DND-41 (cell line): ENCODE measurements at regions not wholly inside any gene's neighbourhood (a gene's known extent, or its start where the extent isn't known, plus 50 kb on each side); places are given as distances from the start of the nearest gene placed in this dataset.

Source experiments
- ATAC-seq: fragments of 200-7000 bp; cut with Tn5 transposase; 3 replicates; pipeline ENCODE4 v1.9.1; 2021; ENCODE audit warnings: low read depth; ENCODE audit not compliant: insufficient read depth
- DNase-seq: peaks from one replicate; pipeline ENCODE4 v3.0.0-alpha.2; 2020
- H2AFZ ChIP-seq: 2 replicates; pipeline ENCODE4 v1.6.0; 2012; ENCODE audit warnings: low read depth, low read length
- H3K27ac ChIP-seq: 2 replicates; pipeline ENCODE4 v1.5.1; 2012; ENCODE audit warnings: low read length, inconsistent platforms
- H3K27me3 ChIP-seq: fragments of 200-600 bp; sonication (generic); 2 replicates; pipeline ENCODE4 v1.6.0; 2012; ENCODE audit warnings: low read length, mild to moderate bottlenecking, inconsistent platforms; ENCODE audit not compliant: insufficient read depth, poor library complexity
- H3K36me3 ChIP-seq: 2 replicates; pipeline ENCODE4 v1.5.1; 2012; ENCODE audit warnings: low read length, inconsistent platforms; ENCODE audit not compliant: insufficient read depth
- H3K4me1 ChIP-seq: 2 replicates; pipeline ENCODE4 v1.5.1; 2012; ENCODE audit warnings: mild to moderate bottlenecking, low read length; ENCODE audit not compliant: insufficient read depth
- H3K4me2 ChIP-seq: 2 replicates; pipeline ENCODE4 v1.6.0; 2012; ENCODE audit warnings: mild to moderate bottlenecking, moderate library complexity, low read length, inconsistent platforms; ENCODE audit not compliant: insufficient read depth
- H3K4me3 ChIP-seq, 2 experiments: fragments of 200-600 bp in 1 of 2; shearing (Covaris generic) in 1 of 2; 2 replicates each; pipeline ENCODE4 v1.5.1; 2012 to 2016; ENCODE audit warnings: inconsistent platforms in 2 of 2, low read length in 2 of 2, mild to moderate bottlenecking in 2 of 2, low read depth in 1 of 2, moderate library complexity in 1 of 2
- H3K79me2 ChIP-seq: 2 replicates; pipeline ENCODE4 v1.6.0; 2012; ENCODE audit warnings: low read length, inconsistent platforms; ENCODE audit not compliant: insufficient read depth
- H3K9ac ChIP-seq: 2 replicates; pipeline ENCODE4 v1.6.0; 2012; ENCODE audit warnings: low read depth, mild to moderate bottlenecking, inconsistent platforms, low read length, moderate library complexity
- H3K9me3 ChIP-seq: 2 replicates; pipeline ENCODE4 v1.5.1; 2012; ENCODE audit warnings: low read length, moderate library complexity, mild to moderate bottlenecking, inconsistent platforms; ENCODE audit not compliant: insufficient read depth, severe bottlenecking
- H4K20me1 ChIP-seq: 2 replicates; pipeline ENCODE4 v1.6.0; 2012; ENCODE audit warnings: low read length; ENCODE audit not compliant: insufficient read depth
- EZH2 ChIP-seq: IDR thresholded peaks from 3 replicates; pipeline ENCODE4 v1.6.1; 2012; ENCODE audit warnings: borderline replicate concordance, low read depth, mild to moderate bottlenecking, moderate library complexity, low read length, inconsistent platforms; ENCODE audit not compliant: severe bottlenecking
- TF ChIP-seq, protein P1 (sequence below): IDR thresholded peaks from 2 replicates; pipeline ENCODE4 v1.5.1; 2012; ENCODE audit warnings: borderline replicate concordance, low read length, moderate library complexity, mild to moderate bottlenecking; ENCODE audit not compliant: poor library complexity, severe bottlenecking; ENCODE audit errors: extremely low read depth

DNA sequence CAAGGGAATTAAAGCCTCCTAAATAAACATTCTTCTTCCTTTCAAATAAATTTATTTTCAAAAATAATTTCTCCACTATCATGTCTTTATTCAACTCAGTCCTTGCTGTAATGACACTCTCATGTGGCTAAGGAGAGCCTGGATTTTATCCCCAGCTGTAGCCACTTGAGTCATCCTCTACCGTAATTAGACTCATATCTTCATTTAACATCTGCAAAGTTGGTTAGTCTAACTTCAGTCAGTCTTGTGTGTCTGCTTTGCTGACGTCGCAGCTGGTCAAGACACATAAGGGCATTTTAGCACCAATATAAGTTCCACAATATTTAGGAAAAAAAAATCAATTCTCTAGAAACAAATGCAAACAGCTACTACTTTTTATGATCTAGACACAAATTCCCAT is 776.4 kb upstream of the ATXN8OS start:
- H3K9me3 ChIP-seq, result no peaks in the 10 kb centered on the region
- H3K79me2 ChIP-seq, result no peaks in the 10 kb centered on the region
- no peak overlapping the region for H3K9ac ChIP-seq
- DNase-seq, result no peak
- H3K36me3 ChIP-seq, result no peaks in the 10 kb centered on the region
- no peaks in the 10 kb centered on the region for H3K27me3 ChIP-seq
- no peaks in the 10 kb centered on the region for H4K20me1 ChIP-seq
- no peaks in the 10 kb centered on the region for H3K4me1 ChIP-seq
- H3K4me2 ChIP-seq, result no peak overlapping the region
- H2AFZ ChIP-seq, result no peak overlapping the region
- H3K27ac ChIP-seq, result no peak overlapping the region
- TF ChIP-seq, protein P1, sequence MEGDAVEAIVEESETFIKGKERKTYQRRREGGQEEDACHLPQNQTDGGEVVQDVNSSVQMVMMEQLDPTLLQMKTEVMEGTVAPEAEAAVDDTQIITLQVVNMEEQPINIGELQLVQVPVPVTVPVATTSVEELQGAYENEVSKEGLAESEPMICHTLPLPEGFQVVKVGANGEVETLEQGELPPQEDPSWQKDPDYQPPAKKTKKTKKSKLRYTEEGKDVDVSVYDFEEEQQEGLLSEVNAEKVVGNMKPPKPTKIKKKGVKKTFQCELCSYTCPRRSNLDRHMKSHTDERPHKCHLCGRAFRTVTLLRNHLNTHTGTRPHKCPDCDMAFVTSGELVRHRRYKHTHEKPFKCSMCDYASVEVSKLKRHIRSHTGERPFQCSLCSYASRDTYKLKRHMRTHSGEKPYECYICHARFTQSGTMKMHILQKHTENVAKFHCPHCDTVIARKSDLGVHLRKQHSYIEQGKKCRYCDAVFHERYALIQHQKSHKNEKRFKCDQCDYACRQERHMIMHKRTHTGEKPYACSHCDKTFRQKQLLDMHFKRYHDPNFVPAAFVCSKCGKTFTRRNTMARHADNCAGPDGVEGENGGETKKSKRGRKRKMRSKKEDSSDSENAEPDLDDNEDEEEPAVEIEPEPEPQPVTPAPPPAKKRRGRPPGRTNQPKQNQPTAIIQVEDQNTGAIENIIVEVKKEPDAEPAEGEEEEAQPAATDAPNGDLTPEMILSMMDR, result no peak
- no peak for TF ChIP-seq EZH2
- no peak for ATAC-seq
- H3K4me3 ChIP-seq, result no peak overlapping the region

DNA sequence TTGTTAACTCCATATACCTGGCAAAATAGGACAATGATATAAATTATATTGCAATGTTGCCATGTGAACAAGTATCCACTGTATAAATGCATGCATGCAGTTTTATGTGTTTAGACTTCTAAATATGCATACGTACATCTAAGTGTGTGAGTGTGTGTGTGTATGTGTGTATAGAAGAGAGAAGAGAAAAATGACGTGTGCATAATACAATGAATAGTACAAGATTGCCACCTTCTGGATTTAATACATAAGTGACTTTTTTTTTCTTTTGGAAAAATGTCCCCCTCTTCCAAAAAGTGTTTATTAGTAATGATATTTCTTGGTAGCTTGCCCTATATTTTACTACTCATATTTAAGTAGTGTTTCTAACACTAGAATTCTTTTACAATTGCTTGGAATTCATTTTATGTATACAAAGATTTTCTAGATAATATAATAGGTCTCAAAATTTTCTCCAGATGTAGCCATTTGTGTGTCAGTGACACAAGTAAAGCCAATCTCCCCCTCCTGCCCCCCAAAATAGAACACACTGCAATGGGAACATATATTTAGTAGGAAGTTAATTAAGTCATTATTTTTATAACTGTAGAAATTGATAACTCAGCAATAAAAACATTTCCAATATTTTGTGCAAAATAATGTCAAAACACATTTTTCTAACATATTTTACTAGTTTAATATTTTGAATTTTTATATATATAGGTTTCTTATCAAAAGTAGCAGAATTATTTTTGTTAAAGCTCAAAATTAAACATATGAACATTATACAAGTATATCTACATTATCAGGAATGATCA is 783.3 kb upstream of the ATXN8OS start:
- Histone ChIP-seq H2AFZ (no peak overlapping the region), H3K4me1 (no peaks in the 10 kb centered on the region), H3K9me3 (no peaks in the 10 kb centered on the region), H4K20me1 (no peaks in the 10 kb centered on the region), H3K27ac (no peak overlapping the region), H3K79me2 (no peaks in the 10 kb centered on the region), H3K9ac (no peak overlapping the region), H3K36me3 (no peaks in the 10 kb centered on the region), H3K27me3 (no peaks in the 10 kb centered on the region), H3K4me3 (no peak overlapping the region), H3K4me2 (no peak overlapping the region)
- ATAC-seq (no peak), DNase-seq (no peak)
- TF ChIP-seq EZH2, result no peak
- TF ChIP-seq, protein P1, result no peak

DNA sequence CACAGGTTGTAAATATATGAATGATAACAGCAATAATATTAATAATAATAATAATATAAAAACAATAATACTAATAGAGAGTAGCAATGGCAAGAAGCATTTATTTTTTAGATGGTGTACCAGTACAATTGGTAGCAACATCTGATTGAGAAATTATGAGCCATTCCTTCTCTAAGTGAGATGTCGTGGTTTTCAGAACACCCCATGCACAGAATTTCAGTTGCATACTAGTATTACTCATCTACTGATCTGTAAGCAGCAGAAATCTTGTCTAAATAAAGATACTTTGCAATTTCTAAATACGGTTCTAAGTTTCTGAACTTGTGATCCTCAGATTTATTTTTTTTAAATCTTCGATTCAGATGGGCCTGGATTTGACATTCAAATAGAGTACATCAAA is 788.0 kb upstream of the ATXN8OS start:
- DNase-seq, result no peak
- H3K4me1 ChIP-seq, result no peaks in the 10 kb centered on the region
- H2AFZ ChIP-seq, result no peak overlapping the region
- no peak for ATAC-seq
- H3K27me3 ChIP-seq, result no peaks in the 10 kb centered on the region
- no peak overlapping the region for H3K27ac ChIP-seq
- H3K9me3 ChIP-seq, result no peaks in the 10 kb centered on the region
- H3K4me2 ChIP-seq, result no peak overlapping the region
- H3K36me3 ChIP-seq, result no peaks in the 10 kb centered on the region
- H3K9ac ChIP-seq, result no peak overlapping the region
- H4K20me1 ChIP-seq, result no peaks in the 10 kb centered on the region
- H3K79me2 ChIP-seq, result no peaks in the 10 kb centered on the region
- no peak for TF ChIP-seq EZH2
- TF ChIP-seq, protein P1, result no peak
- H3K4me3 ChIP-seq, result no peak overlapping the region

DNA sequence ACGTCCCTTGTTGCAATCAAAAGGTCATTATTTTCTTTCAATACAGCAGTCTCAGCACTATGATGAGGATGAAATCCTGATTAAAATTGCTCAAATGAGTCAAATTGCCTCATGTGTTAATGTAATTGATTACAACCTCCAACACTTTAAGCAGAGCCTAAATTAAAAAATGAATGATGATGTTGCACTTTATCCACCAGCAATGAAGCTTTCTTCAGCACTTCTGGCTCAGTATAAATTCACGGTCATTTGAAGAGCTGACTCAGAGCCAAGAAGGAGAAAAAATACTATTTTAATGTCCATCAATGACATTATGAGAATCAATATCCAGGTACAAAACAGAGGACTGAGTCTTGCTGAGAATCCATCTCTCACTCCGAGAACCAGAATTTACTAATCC is 792.6 kb upstream of the ATXN8OS start:
- H3K9ac ChIP-seq, result no peak overlapping the region
- no peaks in the 10 kb centered on the region for H3K4me1 ChIP-seq
- no peaks in the 10 kb centered on the region for H3K36me3 ChIP-seq
- no peak overlapping the region for H3K4me3 ChIP-seq
- H3K27ac ChIP-seq, result no peak overlapping the region
- no peaks in the 10 kb centered on the region for H3K9me3 ChIP-seq
- no peaks in the 10 kb centered on the region for H3K79me2 ChIP-seq
- H3K27me3 ChIP-seq, result no peaks in the 10 kb centered on the region
- no peak for TF ChIP-seq EZH2
- TF ChIP-seq, protein P1, result no peak
- DNase-seq (no peak), ATAC-seq (no peak)
- H3K4me2 ChIP-seq, result no peak overlapping the region
- H4K20me1 ChIP-seq, result no peaks in the 10 kb centered on the region
- no peak overlapping the region for H2AFZ ChIP-seq
